ENCODE measurements at regions not wholly inside any gene's neighbourhood (a gene's known extent, or its start where the extent isn't known, plus 50 kb on each side); places are given as distances from the start of the nearest gene placed in this dataset.

DNA sequence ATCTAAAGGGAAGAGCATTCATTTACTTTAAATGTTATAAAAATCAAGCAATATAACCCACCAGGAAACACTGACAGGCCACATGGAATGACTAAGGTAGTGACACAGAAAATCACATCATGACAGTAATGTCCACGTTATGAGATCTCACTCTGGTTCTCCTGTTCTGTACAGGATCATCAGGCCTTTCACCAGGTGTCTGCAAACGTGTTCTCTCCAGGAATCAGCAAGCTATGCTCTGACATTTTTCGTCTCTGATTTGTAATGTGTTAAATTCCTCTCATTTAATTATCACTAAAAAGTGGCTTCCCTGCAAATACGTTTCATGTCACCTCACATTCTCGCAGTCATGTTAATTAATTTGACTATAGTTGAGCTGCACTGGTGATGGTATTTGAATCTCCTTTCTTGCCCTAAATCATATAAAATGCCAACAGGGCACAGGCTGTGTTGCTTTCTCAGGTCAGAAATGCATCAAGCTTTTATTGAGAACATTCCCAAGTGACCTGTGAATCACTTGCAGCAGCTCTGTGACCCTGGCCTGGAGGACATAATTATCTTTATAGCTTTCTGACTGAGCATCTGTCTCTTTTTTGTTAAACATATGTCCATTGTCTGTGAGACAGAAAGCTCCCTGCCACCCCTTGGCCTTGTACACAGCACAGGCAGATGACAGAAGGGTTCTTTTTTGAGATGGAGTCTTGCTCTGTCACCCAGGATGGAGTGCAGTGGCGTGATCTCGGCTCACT is 196.2 kb downstream of the DIRAS2 start:
- H3K36me3 Mint-ChIP-seq (ENCODE audit: low read depth): no peaks in the 10 kb centered on the region
- intact Hi-C loops (cut with micrococcal nuclease): no loop called here

GRCh38 chr9:90447773-90448172 is 194.9 kb downstream of the DIRAS2 start:
- Mint-ChIP-seq H3K36me3 (ENCODE audit: low read depth) (no peaks in the 10 kb centered on the region), H3K27me3 (no peaks in the 10 kb centered on the region), H3K9me3 (no peaks in the 10 kb centered on the region), H3K27ac (no peak overlapping the region), H3K4me1 (no peaks in the 10 kb centered on the region), H3K4me3 (no peak overlapping the region)
- intact Hi-C loops (cut with micrococcal nuclease): no loop called here
- DNase-seq: no peak

More for the DNA sequence above, 196.2 kb downstream of the DIRAS2 start:
- DNase-seq: no peak
- H3K4me3 Mint-ChIP-seq: no peak overlapping the region
- no peak overlapping the region for H3K27ac Mint-ChIP-seq
- peaks cover 1% of the 10 kb centered on the region for H3K27me3 Mint-ChIP-seq
- H3K4me1 Mint-ChIP-seq: no peaks in the 10 kb centered on the region
- H3K9me3 Mint-ChIP-seq: no peaks in the 10 kb centered on the region

- no peak for DNase-seq
- Mint-ChIP-seq H3K4me3 (no peak overlapping the region), H3K36me3 (ENCODE audit: low read depth) (no peaks in the 10 kb centered on the region), H3K27ac (no peak overlapping the region), H3K4me1 (no peaks in the 10 kb centered on the region), H3K9me3 (no peaks in the 10 kb centered on the region), H3K27me3 (no peaks in the 10 kb centered on the region)
- intact Hi-C loops (cut with micrococcal nuclease): no loop called here
Observed at GRCh38 chr9:90449213-90449925, 193.3 kb downstream of the DIRAS2 start.

DNA sequence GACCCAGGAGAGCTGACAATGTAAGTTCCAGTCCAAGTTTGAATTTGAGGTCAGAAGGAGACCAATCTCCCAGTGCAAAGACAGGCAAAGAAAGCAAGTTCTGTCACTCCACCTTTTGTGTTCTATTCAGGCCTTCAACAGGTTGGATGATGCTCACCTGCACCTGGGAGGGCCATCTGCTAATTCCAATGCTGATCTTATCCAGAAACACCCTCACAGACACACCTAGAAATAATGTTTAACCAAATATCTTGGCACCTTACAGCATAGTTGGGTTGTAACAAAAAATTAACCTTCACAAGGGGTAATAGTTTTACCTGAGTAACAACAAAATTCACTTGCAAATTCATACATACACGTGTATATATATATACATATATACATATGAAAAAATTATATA is 190.8 kb downstream of the DIRAS2 start:
- no peak overlapping the region for H3K4me3 Mint-ChIP-seq
- no peak for DNase-seq

GRCh38 chr9:90455316-90455715 is 187.3 kb downstream of the DIRAS2 start:
- Mint-ChIP-seq H3K4me1 (no peaks in the 10 kb centered on the region), H3K36me3 (ENCODE audit: low read depth) (no peaks in the 10 kb centered on the region), H3K27ac (no peak overlapping the region), H3K27me3 (peaks cover 2% of the 10 kb centered on the region), H3K4me3 (no peak overlapping the region), H3K9me3 (no peaks in the 10 kb centered on the region)
- DNase-seq: peak; percentile 11
- intact Hi-C loops (cut with micrococcal nuclease): no loop called here

More for the DNA sequence above, 190.8 kb downstream of the DIRAS2 start:
- Mint-ChIP-seq H3K27ac (no peak overlapping the region), H3K27me3 (no peaks in the 10 kb centered on the region), H3K36me3 (ENCODE audit: low read depth) (no peaks in the 10 kb centered on the region), H3K9me3 (no peaks in the 10 kb centered on the region), H3K4me1 (no peaks in the 10 kb centered on the region)
- intact Hi-C loops (cut with micrococcal nuclease): no loop called here

- Mint-ChIP-seq H3K27ac (no peak overlapping the region), H3K4me1 (no peaks in the 10 kb centered on the region), H3K4me3 (no peak overlapping the region), H3K36me3 (ENCODE audit: low read depth) (no peaks in the 10 kb centered on the region), H3K27me3 (peaks cover 2% of the 10 kb centered on the region), H3K9me3 (no peaks in the 10 kb centered on the region)
- intact Hi-C loops (cut with micrococcal nuclease): no loop called here
- DNase-seq: no peak
Observed at GRCh38 chr9:90457386-90458190, 185.0 kb downstream of the DIRAS2 start.

DNA sequence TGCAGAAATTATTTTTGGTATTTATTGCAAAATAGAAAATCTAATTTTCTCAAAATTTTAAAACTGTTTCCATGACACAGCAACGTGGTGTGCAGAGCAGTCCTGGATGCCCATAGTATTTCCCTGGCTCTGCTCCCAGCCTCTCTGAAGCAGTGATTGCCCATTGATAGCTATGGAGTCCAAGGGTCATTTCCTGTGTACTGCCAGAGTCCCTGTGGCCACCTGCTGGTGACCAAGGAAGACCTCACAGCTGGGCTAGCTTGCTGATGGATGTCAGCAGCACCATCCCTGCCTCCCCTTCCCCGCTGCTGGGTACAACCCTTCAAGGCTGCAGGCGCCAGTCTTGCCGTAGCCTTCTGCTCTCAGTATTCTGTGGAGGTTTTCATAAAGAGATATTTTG is 184.1 kb downstream of the DIRAS2 start:
- intact Hi-C loops (cut with micrococcal nuclease): no loop called here
- Mint-ChIP-seq H3K9me3 (no peaks in the 10 kb centered on the region), H3K4me3 (no peak overlapping the region), H3K36me3 (ENCODE audit: low read depth) (no peaks in the 10 kb centered on the region), H3K27ac (no peak overlapping the region), H3K4me1 (no peaks in the 10 kb centered on the region), H3K27me3 (peaks cover 2% of the 10 kb centered on the region)
- DNase-seq: no peak

DNA sequence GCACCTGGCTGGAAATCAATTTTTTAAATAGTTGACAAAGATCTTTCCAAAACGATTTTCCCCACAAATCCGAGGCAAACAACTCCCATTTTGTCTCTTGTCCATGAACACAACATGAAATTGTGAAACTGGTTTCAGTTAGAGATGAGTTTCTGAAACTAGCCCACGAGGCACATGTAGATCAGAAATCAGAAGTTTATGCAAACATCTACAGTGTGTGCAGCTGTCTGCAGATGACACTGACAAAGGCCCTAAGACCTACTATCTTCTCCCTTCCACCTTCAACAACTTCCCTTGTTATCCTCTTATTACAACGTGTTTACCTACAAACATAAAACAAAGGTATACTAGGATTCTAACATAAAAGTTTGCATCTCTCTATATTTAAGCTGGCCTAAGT is 183.3 kb downstream of the DIRAS2 start:
- Mint-ChIP-seq H3K4me1 (no peaks in the 10 kb centered on the region), H3K36me3 (ENCODE audit: low read depth) (no peaks in the 10 kb centered on the region), H3K4me3 (no peak overlapping the region), H3K27me3 (peaks cover 2% of the 10 kb centered on the region), H3K27ac (no peak overlapping the region), H3K9me3 (no peaks in the 10 kb centered on the region)
- intact Hi-C loops (cut with micrococcal nuclease): no loop called here
- DNase-seq: no peak

GRCh38 chr9:90460220-90460619 is 182.4 kb downstream of the DIRAS2 start:
- intact Hi-C loops (cut with micrococcal nuclease): no loop called here
- H3K9me3 Mint-ChIP-seq: no peaks in the 10 kb centered on the region
- H3K4me3 Mint-ChIP-seq: no peak overlapping the region
- no peak overlapping the region for H3K27ac Mint-ChIP-seq
- DNase-seq: no peak
- no peaks in the 10 kb centered on the region for H3K4me1 Mint-ChIP-seq
- peaks cover 2% of the 10 kb centered on the region for H3K27me3 Mint-ChIP-seq
- H3K36me3 Mint-ChIP-seq (ENCODE audit: low read depth): no peaks in the 10 kb centered on the region

- Mint-ChIP-seq H3K27ac (no peak overlapping the region), H3K4me3 (no peak overlapping the region), H3K36me3 (ENCODE audit: low read depth) (no peaks in the 10 kb centered on the region), H3K4me1 (no peaks in the 10 kb centered on the region), H3K9me3 (no peaks in the 10 kb centered on the region), H3K27me3 (no peaks in the 10 kb centered on the region)
- intact Hi-C loops (cut with micrococcal nuclease): no loop called here
- no peak for DNase-seq
Observed at GRCh38 chr9:90464978-90465377, 177.6 kb downstream of the DIRAS2 start.

DNA sequence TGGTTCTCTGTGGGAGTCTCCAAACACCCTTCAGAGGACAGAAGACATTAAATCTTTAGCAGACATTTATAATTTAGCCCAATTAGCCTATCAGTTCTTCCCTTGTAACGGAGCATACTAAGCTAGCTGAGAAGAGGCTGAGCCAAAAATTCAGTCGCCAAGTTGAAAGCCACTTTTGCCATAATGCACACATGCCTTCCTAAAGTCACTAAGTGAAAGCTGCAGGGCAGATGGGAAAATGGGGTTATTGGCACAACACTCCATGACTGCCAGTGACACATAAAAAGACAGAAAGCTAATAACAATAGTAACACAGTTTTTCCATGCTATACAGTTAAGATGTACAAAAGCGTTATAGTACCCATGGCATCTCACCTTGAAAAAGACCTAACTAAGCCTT is 176.2 kb downstream of the DIRAS2 start:
- no peak overlapping the region for H3K4me3 Mint-ChIP-seq
- DNase-seq: no peak
- no peaks in the 10 kb centered on the region for H3K9me3 Mint-ChIP-seq
- H3K36me3 Mint-ChIP-seq (ENCODE audit: low read depth): no peaks in the 10 kb centered on the region
- no peak overlapping the region for H3K27ac Mint-ChIP-seq
- H3K4me1 Mint-ChIP-seq: no peaks in the 10 kb centered on the region
- peaks cover 2% of the 10 kb centered on the region for H3K27me3 Mint-ChIP-seq
- intact Hi-C loops (cut with micrococcal nuclease): no loop called here

- H3K4me3 Mint-ChIP-seq: no peak overlapping the region
- no peaks in the 10 kb centered on the region for H3K36me3 Mint-ChIP-seq (ENCODE audit: low read depth)
- intact Hi-C loops (cut with micrococcal nuclease): no loop called here
- DNase-seq: no peak
- H3K27ac Mint-ChIP-seq: no peak overlapping the region
- H3K4me1 Mint-ChIP-seq: no peaks in the 10 kb centered on the region
- H3K9me3 Mint-ChIP-seq: no peaks in the 10 kb centered on the region
- H3K27me3 Mint-ChIP-seq: peaks cover 6% of the 10 kb centered on the region
Observed at GRCh38 chr9:90469435-90469834, 173.2 kb downstream of the DIRAS2 start.

GRCh38 chr9:90469865-90470387 is 172.7 kb downstream of the DIRAS2 start:
- Mint-ChIP-seq H3K9me3 (no peaks in the 10 kb centered on the region), H3K27me3 (peaks cover 6% of the 10 kb centered on the region), H3K4me1 (no peaks in the 10 kb centered on the region), H3K4me3 (no peak overlapping the region), H3K27ac (no peak overlapping the region), H3K36me3 (ENCODE audit: low read depth) (no peaks in the 10 kb centered on the region)
- intact Hi-C loops (cut with micrococcal nuclease): no loop called here
- no peak for DNase-seq

- intact Hi-C loops (cut with micrococcal nuclease): no loop called here
- Mint-ChIP-seq H3K27ac (no peak overlapping the region), H3K27me3 (peaks cover 7% of the 10 kb centered on the region), H3K9me3 (no peaks in the 10 kb centered on the region), H3K4me3 (no peak overlapping the region), H3K4me1 (no peaks in the 10 kb centered on the region), H3K36me3 (ENCODE audit: low read depth) (no peaks in the 10 kb centered on the region)
- no peak for DNase-seq
Observed at GRCh38 chr9:90476058-90476457, 166.6 kb downstream of the DIRAS2 start.
